NCI-H345 (cell line): ENCODE measurements at regions not wholly inside any gene's neighbourhood (a gene's known extent, or its start where the extent isn't known, plus 50 kb on each side); places are given as distances from the start of the nearest gene placed in this dataset.

Source experiments
- DNase-seq: peaks from one replicate; lab custom pipeline; 2025; lab: John Stamatoyannopoulos, UW

DNA sequence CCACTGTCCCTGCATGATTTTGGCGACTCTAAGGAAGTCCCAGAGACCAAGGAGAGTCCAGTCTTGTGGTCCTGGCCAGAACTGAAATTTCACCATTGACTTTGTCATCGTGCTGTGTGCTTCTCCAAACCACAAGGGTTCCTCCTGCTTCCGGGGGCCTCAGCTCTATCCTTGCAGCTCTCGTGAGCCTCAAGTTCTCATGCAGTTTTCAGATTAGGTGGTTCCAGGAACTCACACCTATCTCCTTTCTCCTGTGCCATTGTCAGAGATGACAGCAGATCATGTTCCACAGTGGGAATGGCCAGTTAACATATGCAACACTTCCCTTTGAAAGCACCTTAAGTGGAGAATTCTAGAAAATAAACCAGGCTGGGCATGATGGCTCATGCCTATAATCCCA lies 97.9 kb upstream of the CRHR1 start:
- no peak for DNase-seq

DNA sequence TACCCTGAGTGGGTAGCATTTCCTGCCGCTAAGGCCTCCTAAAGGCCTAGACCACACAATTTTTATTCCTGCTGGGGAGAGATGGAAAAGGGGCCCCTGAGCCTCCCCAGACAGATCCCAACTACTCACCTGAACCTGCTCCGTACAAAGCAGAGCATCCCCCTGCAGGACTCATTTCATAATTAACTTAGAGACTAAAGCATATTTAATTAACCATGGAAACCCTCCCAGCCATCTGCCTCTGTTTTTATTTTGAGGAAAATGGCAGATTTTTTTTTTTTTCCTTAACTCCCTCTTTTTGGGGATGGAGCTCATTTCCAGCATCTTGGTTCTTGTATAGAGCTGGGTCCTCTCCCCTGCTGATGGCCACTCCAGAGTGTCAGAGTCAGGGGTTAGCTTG lies 96.5 kb upstream of the CRHR1 start:
- no peak for DNase-seq

DNA sequence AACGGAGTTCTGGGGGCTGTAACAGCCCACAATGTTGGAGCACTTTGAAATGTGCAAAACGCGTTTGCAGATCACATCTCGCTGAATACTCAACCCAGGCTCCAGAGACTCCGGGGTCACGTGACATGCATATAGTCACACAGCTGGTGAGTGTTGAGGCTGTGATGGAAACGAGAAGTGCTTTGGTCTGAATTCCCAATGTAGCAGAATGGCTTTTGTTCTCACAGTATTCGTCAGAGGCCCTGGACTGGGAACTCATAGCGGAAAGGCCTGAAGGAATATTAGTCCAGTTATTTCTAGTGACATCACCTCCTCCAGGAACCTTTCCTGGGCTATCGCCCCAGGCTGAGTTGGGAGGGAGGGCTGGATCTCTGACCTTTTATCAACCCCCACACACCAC lies 95.8 kb upstream of the CRHR1 start:
- DNase-seq: no peak

GRCh38 chr17:45688820-45689219 lies 95.3 kb upstream of the CRHR1 start:
- no peak for DNase-seq

GRCh38 chr17:45689451-45689850 lies 94.7 kb upstream of the CRHR1 start:
- no peak for DNase-seq

- DNase-seq: no peak
Observed at GRCh38 chr17:45690625-45691275, 93.4 kb upstream of the CRHR1 start.

DNA sequence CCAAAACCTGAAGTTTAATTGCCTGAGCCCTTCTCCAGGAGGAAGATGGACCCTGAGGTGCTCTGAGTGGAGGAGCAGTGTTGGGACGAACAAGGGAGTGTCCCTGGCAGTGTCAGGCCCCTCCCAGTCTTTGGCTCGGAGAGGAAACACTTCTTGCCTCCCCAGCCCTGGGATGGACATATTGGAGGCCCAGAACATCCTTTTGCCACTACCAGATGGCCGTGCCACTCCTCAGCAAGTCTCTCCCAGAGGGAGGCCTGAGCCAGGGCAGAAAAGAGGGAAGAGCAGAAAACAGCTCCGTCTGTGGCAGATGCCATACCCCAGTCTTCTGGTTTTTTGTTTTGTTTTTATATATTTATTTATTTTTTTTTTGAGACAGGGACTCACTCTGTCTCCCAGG lies 91.5 kb upstream of the CRHR1 start:
- no peak for DNase-seq

- no peak for DNase-seq
Observed at GRCh38 chr17:45693792-45694191, 90.3 kb upstream of the CRHR1 start.

GRCh38 chr17:45696442-45696841 lies 87.7 kb upstream of the CRHR1 start:
- no peak for DNase-seq

DNA sequence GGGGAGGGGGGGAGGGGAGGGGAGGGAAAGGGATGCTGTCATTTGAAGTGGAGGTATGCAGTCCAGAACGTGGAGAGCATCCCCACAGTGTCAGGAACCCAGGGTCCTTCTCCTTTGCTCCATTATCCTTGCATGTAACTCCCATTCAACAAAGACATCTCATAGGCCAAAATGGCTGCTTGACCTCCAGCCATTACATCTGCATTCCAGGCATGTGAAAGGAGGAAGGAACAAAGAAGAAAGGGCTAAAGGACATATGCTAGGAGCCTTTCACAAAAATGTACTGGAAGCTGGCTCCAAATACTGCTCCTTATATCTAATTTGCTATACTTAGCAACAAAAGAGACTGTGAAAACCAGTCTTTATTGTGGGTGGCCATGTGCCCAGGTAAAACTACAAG lies 87.0 kb upstream of the CRHR1 start:
- DNase-seq: no peak

GRCh38 chr17:45700171-45701090 lies 83.7 kb upstream of the CRHR1 start:
- peak; percentile 55 for DNase-seq

DNA sequence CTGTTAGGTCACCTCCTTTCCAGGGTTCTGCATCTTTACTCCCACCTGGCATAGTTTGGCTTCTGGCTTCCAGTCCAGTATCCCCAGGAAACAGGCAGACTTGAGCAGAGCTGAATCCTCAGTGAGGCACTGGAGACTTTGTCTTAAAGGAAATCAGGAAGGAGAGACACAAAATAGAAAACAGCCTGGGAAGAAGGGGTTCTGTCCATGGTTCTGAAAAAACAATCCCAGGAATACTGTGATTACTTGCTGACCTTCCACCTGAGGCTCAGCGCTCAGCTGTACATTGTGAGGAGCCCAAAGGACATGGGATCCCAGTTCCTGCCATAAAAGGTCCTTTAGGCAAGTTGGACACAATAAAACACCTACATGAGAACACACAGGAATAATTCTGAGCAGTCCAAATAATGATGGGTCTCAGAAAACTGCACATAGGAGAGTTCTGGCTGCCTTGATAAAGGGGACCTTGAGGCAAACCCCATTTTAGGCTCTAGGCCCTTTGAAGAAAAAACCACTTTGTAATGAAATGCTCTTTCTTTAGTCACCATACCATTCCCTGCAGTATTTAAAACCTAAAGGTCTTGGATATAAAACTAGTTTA lies 81.4 kb upstream of the CRHR1 start:
- DNase-seq: no peak

GRCh38 chr17:45703348-45703747 lies 80.8 kb upstream of the CRHR1 start:
- peak; percentile 36 for DNase-seq

DNA sequence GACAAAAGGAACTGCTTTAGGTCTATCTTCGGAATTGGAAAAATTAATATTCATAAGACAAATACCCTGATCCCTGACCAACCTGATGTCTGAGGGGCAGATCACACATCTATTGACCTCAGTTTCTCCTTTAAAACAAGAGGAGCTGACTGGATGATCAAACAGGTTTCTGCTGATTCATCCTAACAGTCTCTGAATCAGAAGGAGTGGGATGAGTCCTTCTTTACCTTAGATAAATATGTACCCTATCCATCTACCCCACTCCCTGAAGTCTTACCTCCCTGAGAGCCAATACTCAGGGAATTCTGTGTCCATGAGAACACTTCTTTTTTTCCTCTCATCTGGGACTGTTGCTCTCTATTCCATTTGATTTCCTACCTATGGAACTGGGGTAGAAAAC lies 80.3 kb upstream of the CRHR1 start:
- no peak for DNase-seq

GRCh38 chr17:45704251-45704650 lies 79.9 kb upstream of the CRHR1 start:
- no peak for DNase-seq

- peak; percentile 42 for DNase-seq
Observed at GRCh38 chr17:45705123-45706009, 78.8 kb upstream of the CRHR1 start.

- no peak for DNase-seq
Observed at GRCh38 chr17:45706033-45706432, 78.1 kb upstream of the CRHR1 start.

DNA sequence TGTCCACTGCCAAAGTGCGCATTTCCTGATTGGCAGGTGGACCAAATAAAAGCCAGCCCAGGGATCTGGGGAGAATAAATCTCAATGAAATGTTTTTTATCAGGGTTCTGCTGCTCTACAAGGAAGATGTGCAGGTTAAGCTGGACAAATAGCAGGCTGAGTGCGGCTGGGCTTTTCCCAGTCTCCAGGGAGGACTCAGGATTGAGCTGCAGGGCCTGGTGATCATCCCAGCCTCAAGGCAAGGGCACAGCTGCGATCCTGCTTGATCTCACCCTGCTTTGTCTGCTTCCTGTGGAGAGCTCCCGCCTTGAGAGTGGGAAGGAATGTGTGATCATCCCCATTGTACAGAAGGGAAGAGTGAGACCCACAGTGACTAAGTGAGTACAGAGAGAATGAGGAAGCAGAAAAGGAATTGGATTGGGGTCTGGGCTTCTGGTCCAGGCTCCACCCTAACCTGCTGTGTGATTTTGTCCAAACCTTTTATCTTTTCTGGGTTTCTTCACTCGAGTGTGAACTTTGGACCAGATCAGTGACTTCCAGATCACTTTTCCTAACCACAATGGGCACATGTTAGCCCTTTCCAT lies 75.3 kb upstream of the CRHR1 start:
- no peak for DNase-seq

DNA sequence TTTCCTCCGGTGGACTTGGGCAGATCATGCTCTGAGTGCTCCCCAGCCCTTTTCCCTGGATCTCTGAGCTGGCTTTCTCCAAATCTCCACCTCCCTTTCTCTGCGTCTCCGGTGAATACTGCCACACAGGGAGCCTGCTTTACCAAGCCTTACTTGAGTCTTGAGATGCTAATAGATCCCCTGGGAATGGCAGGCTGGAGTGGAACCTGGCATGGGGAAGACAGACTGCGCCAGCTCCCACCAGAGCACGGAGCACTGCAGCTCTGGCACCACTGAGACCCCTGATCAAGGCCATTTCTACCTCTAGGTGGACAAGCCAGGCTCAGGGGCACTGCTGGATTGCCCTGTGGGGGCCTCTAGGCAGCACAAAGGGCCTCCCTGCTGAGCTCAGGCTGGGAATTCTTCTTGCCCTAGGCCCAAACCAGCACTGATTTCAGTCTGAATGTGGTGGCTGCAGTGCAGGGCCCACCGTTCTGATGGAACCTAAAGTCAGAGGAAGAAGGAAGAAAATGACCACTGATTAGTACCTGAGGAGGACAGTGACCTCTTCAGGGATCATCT lies 74.3 kb upstream of the CRHR1 start:
- no peak for DNase-seq

DNA sequence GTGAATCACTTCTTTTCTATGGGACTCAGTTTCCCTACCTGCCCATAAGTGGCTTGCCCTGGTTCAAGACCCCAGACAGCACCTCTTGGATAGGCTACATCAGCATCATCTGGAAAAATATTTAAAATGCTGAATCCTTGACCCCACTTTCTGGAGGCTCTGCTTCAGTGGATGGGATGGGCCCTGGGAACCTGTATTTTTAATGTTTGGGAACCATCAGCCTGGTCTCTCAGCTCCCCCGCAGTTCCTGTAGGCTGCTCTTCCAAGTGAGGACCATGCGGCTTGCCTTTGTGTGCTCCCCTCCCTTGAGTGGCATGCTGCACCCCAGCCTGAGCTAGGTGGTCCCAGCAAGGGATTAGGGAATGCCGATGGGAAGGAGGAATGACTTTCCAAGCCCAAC lies 68.3 kb upstream of the CRHR1 start:
- DNase-seq: no peak

- no peak for DNase-seq
Observed at GRCh38 chr17:45718791-45719190, 65.3 kb upstream of the CRHR1 start.
